GM23248 (cell line): ENCODE measurements at regions not wholly inside any gene's neighbourhood (a gene's known extent, or its start where the extent isn't known, plus 50 kb on each side); places are given as distances from the start of the nearest gene placed in this dataset.

ENCODE experiments used
- DNase-seq: peaks from one replicate; pipeline ENCODE4 v3.0.0-alpha.2; 2015
- H2AFZ ChIP-seq: fragments of 200-600 bp; sonication (generic); 2 replicates; pipeline ENCODE4 v1.6.1; 2016; ENCODE audit warnings: antibody characterized with exemption
- H3F3A ChIP-seq: fragments of 200-600 bp; sonication (generic); 2 replicates; pipeline ENCODE4 v1.6.1; 2016; ENCODE audit warnings: mild to moderate bottlenecking, antibody characterized with exemption, mixed run types; ENCODE audit not compliant: insufficient read depth
- H3K27ac ChIP-seq: fragments of 200-600 bp; sonication (generic); 2 replicates; pipeline ENCODE4 v1.5.1; 2016; ENCODE audit warnings: mild to moderate bottlenecking
- H3K27me3 ChIP-seq: fragments of 200-600 bp; sonication (generic); replicated peaks from 2 replicates; pipeline ENCODE4 v1.6.1; 2016; ENCODE audit warnings: mild to moderate bottlenecking; ENCODE audit not compliant: insufficient read depth
- H3K36me3 ChIP-seq: fragments of 200-600 bp; sonication (generic); 2 replicates; pipeline ENCODE4 v1.6.1; 2016; ENCODE audit warnings: low read depth, mild to moderate bottlenecking
- H3K4me1 ChIP-seq: fragments of 200-600 bp; sonication (generic); 2 replicates; pipeline ENCODE4 v1.6.1; 2016; ENCODE audit warnings: mild to moderate bottlenecking; ENCODE audit not compliant: insufficient read depth
- H3K4me2 ChIP-seq: fragments of 200-600 bp; sonication (generic); one replicate; pipeline ENCODE4 v1.6.1; 2016; ENCODE audit warnings: mild to moderate bottlenecking; ENCODE audit not compliant: unreplicated experiment
- H3K4me3 ChIP-seq: fragments of 200-600 bp; sonication (generic); 2 replicates; pipeline ENCODE4 v1.5.1; 2016; ENCODE audit warnings: mild to moderate bottlenecking
- H3K79me2 ChIP-seq: fragments of 200-600 bp; sonication (generic); 2 replicates; pipeline ENCODE4 v1.6.1; 2016; ENCODE audit warnings: mild to moderate bottlenecking; ENCODE audit not compliant: insufficient read depth
- H3K9ac ChIP-seq: fragments of 200-600 bp; sonication (generic); 2 replicates; pipeline ENCODE4 v1.6.1; 2016; ENCODE audit warnings: mild to moderate bottlenecking
- H3K9me2 ChIP-seq: fragments of 200-600 bp; sonication (generic); 2 replicates; pipeline ENCODE4 v1.6.1; 2016; ENCODE audit warnings: mixed run types, mild to moderate bottlenecking, moderate library complexity; ENCODE audit not compliant: insufficient read depth
- H3K9me3 ChIP-seq: fragments of 200-600 bp; sonication (generic); one replicate; pipeline ENCODE4 v1.6.1; 2017; ENCODE audit warnings: low read depth
- H4K20me1 ChIP-seq: fragments of 200-600 bp; sonication (generic); 2 replicates; pipeline ENCODE4 v1.6.0; 2016; ENCODE audit not compliant: insufficient read depth
- EZH2 ChIP-seq: fragments of 200-600 bp; sonication (generic); IDR thresholded peaks from 2 replicates; pipeline ENCODE4 v1.6.1; 2018; ENCODE audit warnings: antibody characterized with exemption, mild to moderate bottlenecking; ENCODE audit not compliant: insufficient read depth, poor library complexity, severe bottlenecking
- EZH2phosphoT487 ChIP-seq: fragments of 200-600 bp; sonication (generic); IDR thresholded peaks from 2 replicates; pipeline ENCODE4 v1.6.1; 2018; ENCODE audit warnings: antibody characterized with exemption, moderate library complexity, mild to moderate bottlenecking, low read depth; ENCODE audit not compliant: insufficient read depth
- WGBS, 2 experiments: methylation state at CpG; one replicate each; pipeline ENCODE4 v1.1.6; 2015 to 2017; ENCODE audit warnings: low lambda C conversion rate in 2 of 2, low coverage in 1 of 2; ENCODE audit errors: missing lambda C conversion rate in 2 of 2; 5-methylcytosine and 5-hydroxymethylcytosine counted together
- in situ Hi-C: fragments of 300-500 bp; cut with MboI; formaldehyde crosslinking; loops from 2 replicates; pipeline ENCODE4 v1.15.0; 2020

- TF ChIP-seq EZH2 = no peak
- no peak for TF ChIP-seq EZH2phosphoT487
- no peak for DNase-seq
- H3K4me3 ChIP-seq = no peak overlapping the region
Measured at GRCh38 chr5:106648401-106648800, 1022.3 kb downstream of the EFNA5 start.

DNA sequence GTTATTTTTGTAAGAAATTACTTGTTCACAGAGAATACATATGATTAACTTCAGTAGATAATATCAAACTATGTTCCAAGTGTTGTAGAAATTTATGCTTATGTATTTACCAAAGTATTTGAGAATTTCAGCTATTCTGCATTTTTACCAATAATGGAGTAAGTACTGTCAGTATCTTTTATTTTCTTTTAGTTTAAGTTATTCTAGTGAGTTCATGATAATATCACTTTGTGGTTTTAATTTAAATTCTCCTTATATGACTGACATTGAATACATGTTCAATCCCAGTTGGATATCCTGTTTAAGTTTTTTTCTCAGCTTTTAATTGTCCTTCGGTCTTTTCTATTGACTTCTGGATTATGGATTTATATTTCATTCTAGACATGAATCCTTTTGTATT is 1024.6 kb downstream of the EFNA5 start:
- WGBS, 2 experiments = 61 to 80% methylated on average over 1 of the region's 1 CpG
- H3K9me2 ChIP-seq = no peaks in the 10 kb centered on the region
- no peaks in the 10 kb centered on the region for H3K36me3 ChIP-seq
- H3K9me3 ChIP-seq = no peaks in the 10 kb centered on the region
- no peaks in the 10 kb centered on the region for H3K79me2 ChIP-seq
- H3K27me3 ChIP-seq = no peaks in the 10 kb centered on the region
- TF ChIP-seq EZH2phosphoT487 = no peak
- TF ChIP-seq EZH2 = no peak
- no peak overlapping the region for H3K4me3 ChIP-seq
- H3F3A ChIP-seq = no peaks in the 10 kb centered on the region
- no peak for DNase-seq
- H3K4me1 ChIP-seq = no peaks in the 10 kb centered on the region
- H3K27ac ChIP-seq = no peak overlapping the region
- H3K9ac ChIP-seq = no peak overlapping the region
- in situ Hi-C loops = no loop called here
- no peaks in the 10 kb centered on the region for H4K20me1 ChIP-seq
- H2AFZ ChIP-seq = no peak overlapping the region
- no peak overlapping the region for H3K4me2 ChIP-seq

More at GRCh38 chr5:106648401-106648800, 1022.3 kb downstream of the EFNA5 start:
- Histone ChIP-seq H2AFZ (no peak overlapping the region), H3K27me3 (no peaks in the 10 kb centered on the region), H3K9me2 (no peaks in the 10 kb centered on the region), H3K9ac (no peak overlapping the region), H3F3A (no peaks in the 10 kb centered on the region), H3K9me3 (no peaks in the 10 kb centered on the region), H3K79me2 (no peaks in the 10 kb centered on the region), H3K36me3 (no peaks in the 10 kb centered on the region), H3K27ac (no peak overlapping the region), H3K4me1 (no peaks in the 10 kb centered on the region), H3K4me2 (no peak overlapping the region), H4K20me1 (no peaks in the 10 kb centered on the region)
- 51 to 55% methylated on average over 2 of the region's 2 CpGs for WGBS, 2 experiments
- in situ Hi-C loops = no loop called here

DNA sequence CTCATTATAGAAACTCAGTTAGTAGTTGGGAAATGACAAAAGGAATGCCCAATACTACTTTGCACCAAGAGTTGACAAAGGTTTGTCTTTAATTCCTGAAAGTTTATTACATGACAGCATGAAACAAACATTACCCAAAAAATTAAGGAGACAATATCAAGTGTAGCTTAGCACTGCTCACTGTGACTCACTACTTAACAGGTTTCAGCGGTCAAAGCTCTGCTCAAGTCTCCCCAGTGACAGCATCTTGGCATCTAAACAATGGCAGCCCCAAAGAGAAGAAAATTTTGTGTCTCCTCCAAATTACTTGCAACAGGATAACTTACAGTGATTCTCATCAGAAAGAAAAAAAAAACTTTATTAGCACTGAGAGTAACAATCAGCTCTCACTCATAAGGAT is 1030.2 kb downstream of the EFNA5 start:
- no peak overlapping the region for H2AFZ ChIP-seq
- H4K20me1 ChIP-seq = no peaks in the 10 kb centered on the region
- H3K36me3 ChIP-seq = no peaks in the 10 kb centered on the region
- no peak for DNase-seq
- H3K9me3 ChIP-seq = no peaks in the 10 kb centered on the region
- H3K9ac ChIP-seq = no peak overlapping the region
- WGBS, 2 experiments = 18 to 36% methylated on average over 1 of the region's 1 CpG
- no peak overlapping the region for H3K4me3 ChIP-seq
- no peaks in the 10 kb centered on the region for H3K27me3 ChIP-seq
- no peaks in the 10 kb centered on the region for H3K79me2 ChIP-seq
- H3F3A ChIP-seq = no peaks in the 10 kb centered on the region
- no peak overlapping the region for H3K27ac ChIP-seq
- H3K4me2 ChIP-seq = no peak overlapping the region
- in situ Hi-C loops = no loop called here
- H3K4me1 ChIP-seq = no peaks in the 10 kb centered on the region
- TF ChIP-seq EZH2phosphoT487 (no peak), EZH2 (no peak)
- no peaks in the 10 kb centered on the region for H3K9me2 ChIP-seq

GRCh38 chr5:106639488-106639887 is 1031.2 kb downstream of the EFNA5 start:
- H3F3A ChIP-seq = no peaks in the 10 kb centered on the region
- WGBS, 2 experiments = 13 to 19% methylated on average over 2 of the region's 2 CpGs
- TF ChIP-seq EZH2 = no peak
- no peaks in the 10 kb centered on the region for H3K9me2 ChIP-seq
- no peaks in the 10 kb centered on the region for H4K20me1 ChIP-seq
- in situ Hi-C loops = no loop called here
- no peaks in the 10 kb centered on the region for H3K79me2 ChIP-seq
- H3K9me3 ChIP-seq = no peaks in the 10 kb centered on the region
- H2AFZ ChIP-seq = no peak overlapping the region
- H3K9ac ChIP-seq = no peak overlapping the region
- no peak overlapping the region for H3K4me3 ChIP-seq
- H3K4me1 ChIP-seq = no peaks in the 10 kb centered on the region
- H3K27ac ChIP-seq = no peak overlapping the region
- no peak overlapping the region for H3K4me2 ChIP-seq
- no peaks in the 10 kb centered on the region for H3K36me3 ChIP-seq
- DNase-seq = peak; percentile 0
- no peaks in the 10 kb centered on the region for H3K27me3 ChIP-seq

DNA sequence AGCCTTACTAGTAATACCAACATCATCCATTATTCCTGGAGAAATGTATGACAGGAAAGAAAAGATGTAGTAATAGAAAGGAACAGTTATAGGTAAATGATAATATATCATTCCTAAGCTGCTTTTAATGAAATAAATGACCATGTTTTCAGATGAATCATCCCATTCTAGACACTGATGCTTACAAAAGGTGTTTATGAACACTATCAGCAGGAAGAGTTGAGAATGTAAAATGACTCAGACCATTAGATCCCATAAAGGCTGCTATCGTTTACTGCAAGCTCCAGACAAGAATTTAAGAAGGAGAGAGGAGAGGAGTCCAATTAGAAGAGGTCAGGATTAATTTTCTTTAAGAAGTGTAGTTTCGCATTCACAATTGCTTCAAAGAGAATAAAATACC is 1033.5 kb downstream of the EFNA5 start:
- Histone ChIP-seq H3K79me2 (no peaks in the 10 kb centered on the region), H3K36me3 (no peaks in the 10 kb centered on the region), H2AFZ (no peak overlapping the region), H3K4me3 (no peak overlapping the region), H3K9ac (no peak overlapping the region), H3K9me3 (no peaks in the 10 kb centered on the region), H3K27me3 (no peaks in the 10 kb centered on the region), H3K4me1 (no peaks in the 10 kb centered on the region), H3K9me2 (no peaks in the 10 kb centered on the region), H4K20me1 (no peaks in the 10 kb centered on the region), H3K4me2 (no peak overlapping the region), H3F3A (no peaks in the 10 kb centered on the region), H3K27ac (no peak overlapping the region)
- no peak for DNase-seq
- TF ChIP-seq EZH2phosphoT487 (no peak), EZH2 (no peak)
- 40 to 43% methylated on average over 2 of the region's 2 CpGs for WGBS, 2 experiments
- in situ Hi-C loops = no loop called here
